Activated CD8-positive, alpha-beta memory T cell treated with anti-CD3 and anti-CD28 coated beads for 4 hours (primary cell): ENCODE measurements at regions not wholly inside any gene's neighbourhood (a gene's known extent, or its start where the extent isn't known, plus 50 kb on each side); places are given as distances from the start of the nearest gene placed in this dataset.
"Not testable (repeated sequence)": the region's sequence is repeated elsewhere in the genome, so short reads cannot be mapped to it uniquely, and the experiment has no call there.

Experiments
- DNase-seq, 2 donors: peaks; one replicate each; pipeline ENCODE4 v3.0.0-alpha.2; 2020; ENCODE audit warnings: low read depth in 2 of 2

GRCh38 chr1:101479945-101480344, 243.1 kb downstream of the S1PR1 start:
- no peak for DNase-seq

GRCh38 chr1:101482306-101482705, 245.5 kb downstream of the S1PR1 start:
- no peak for DNase-seq

GRCh38 chr1:101483982-101484688, 247.3 kb downstream of the S1PR1 start:
- DNase-seq, result no peak

- DNase-seq, result no peak
These were observed 248.0 kb downstream of the S1PR1 start for GRCh38 chr1:101484689-101485338.

DNA sequence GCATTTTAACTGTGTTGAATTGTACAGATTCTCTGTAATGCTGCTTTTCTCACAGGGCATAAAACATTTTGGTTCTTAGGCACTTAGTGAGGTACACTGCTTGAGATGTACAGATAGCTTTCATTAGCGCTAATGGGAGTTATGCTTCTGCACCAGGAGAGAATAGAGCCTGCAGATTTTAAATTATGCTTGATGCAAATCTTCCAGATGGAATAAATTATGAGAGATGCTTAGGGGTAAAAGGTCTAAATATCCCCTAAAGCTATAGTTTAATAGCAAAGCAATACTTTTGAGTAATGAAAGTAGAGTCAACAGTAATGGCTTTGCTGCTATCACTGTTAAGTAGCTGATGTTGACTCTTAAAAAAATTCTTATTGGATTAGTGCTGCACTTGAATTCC, 248.9 kb downstream of the S1PR1 start:
- DNase-seq, result no peak

DNA sequence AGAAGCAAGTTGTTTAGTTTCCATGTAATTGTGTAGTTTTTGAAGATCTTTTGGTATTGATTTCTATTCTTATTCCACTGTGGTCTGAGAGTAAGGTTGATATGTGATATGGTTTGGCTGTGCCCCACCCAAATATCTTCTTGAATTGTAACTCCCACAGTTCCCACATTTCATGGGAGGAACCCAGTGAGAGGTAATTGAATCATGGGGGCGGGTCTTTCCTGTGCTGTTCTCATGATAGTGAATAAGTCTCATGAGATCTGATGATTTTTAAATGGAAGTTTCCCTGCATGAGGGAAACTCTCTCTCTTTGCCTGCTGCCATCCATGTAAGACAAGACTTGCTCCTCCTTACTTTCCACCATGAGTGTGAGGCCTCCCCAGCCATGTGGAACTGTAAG, 255.3 kb downstream of the S1PR1 start:
- not testable (repeated sequence) for DNase-seq

DNA sequence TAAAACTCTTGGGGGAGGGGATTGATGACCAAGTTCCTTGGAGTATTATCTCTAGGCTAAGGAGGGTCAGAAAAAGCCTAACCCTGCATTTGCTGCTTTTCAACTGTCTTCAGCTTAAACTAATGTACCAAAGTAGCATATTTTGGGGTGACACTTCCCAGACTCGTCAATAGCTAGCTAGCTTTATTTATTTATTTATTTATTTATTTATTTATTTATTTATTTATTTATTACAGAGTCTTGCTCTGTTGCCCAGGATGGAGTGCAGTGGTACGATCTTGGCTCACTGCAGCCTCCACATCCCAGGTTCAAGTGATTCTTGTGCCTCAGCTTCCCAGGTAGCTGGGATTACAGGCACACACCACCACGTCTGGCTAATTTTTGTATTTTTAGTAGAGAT, 257.1 kb downstream of the S1PR1 start:
- DNase-seq, result not testable (repeated sequence)

DNA sequence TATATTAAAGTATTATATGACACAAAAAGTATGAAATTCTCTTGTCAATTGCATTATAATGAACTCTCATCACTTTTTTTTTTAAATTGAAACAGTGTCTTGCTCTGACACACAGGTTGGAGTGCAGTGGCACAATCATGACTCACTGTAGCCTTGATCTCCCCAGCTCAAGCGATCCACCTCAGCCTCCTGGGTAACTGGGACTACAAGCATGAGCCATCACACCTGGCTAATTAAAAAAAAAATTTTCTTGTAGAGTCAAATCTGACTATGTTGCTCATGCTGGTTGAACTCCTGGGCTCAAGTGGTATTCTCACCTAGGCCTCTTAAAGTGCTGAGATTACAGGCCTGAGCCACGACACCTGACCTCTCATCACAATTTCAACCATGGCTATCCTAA, 259.3 kb downstream of the S1PR1 start:
- no peak for DNase-seq

GRCh38 chr1:101497881-101498559, 261.2 kb downstream of the S1PR1 start:
- no peak for DNase-seq

- not testable (repeated sequence) for DNase-seq
These were observed 267.3 kb downstream of the S1PR1 start for GRCh38 chr1:101504106-101504505.

GRCh38 chr1:101505240-101505639, 268.4 kb downstream of the S1PR1 start:
- DNase-seq, result not testable (repeated sequence)

DNA sequence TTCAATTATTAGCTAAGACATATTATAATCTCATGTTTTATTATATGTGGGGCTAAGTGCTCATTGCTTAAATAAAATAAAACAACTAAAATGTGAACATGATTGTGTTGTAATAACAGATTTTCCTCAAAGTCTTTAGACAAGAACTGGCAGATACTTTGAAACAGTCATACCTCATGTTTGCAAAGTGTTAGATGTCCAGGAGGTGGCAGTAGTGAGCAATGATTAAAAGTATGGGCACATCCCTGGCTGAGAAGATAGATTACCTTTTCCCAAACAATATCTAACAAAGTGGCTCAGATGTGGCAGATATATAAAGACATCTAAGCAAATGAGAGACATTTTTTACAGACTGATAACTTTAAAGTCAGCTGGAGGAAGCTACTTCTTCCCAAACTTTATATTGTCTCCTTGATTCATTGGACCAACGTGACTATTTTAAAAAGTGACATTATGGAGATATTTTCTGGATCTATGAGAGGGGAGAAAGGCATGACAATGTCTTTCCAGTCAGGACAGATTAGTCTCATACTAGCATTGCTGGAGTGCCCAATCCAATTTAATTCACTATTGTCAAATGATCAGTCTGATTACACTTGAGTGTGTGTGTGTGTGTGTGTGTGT, 269.8 kb downstream of the S1PR1 start:
- no peak for DNase-seq

- DNase-seq, result no peak
These were observed 270.7 kb downstream of the S1PR1 start for GRCh38 chr1:101507547-101507971.

- no peak for DNase-seq
These were observed 272.1 kb downstream of the S1PR1 start for GRCh38 chr1:101508913-101509312.

DNA sequence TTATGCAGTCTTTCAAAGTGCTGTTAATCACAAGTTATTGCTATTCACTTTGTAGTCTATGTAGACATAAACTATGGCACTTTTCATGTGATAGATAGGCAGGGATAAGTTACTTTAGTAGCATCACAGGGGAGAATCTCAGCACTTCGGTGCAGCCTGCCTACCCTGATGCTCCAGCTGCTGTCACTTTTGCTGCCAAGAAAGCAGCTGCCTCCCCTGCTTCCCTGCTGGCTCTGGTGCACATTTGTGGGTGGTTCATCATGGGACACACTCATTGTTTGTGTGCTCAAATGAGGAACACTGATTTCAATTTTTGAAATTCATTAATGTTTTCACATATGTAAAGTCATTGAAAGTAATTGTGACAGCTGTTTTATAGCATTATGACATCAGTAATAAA, 272.6 kb downstream of the S1PR1 start:
- no peak for DNase-seq

GRCh38 chr1:101511202-101511891, 274.5 kb downstream of the S1PR1 start:
- DNase-seq, result no peak

DNA sequence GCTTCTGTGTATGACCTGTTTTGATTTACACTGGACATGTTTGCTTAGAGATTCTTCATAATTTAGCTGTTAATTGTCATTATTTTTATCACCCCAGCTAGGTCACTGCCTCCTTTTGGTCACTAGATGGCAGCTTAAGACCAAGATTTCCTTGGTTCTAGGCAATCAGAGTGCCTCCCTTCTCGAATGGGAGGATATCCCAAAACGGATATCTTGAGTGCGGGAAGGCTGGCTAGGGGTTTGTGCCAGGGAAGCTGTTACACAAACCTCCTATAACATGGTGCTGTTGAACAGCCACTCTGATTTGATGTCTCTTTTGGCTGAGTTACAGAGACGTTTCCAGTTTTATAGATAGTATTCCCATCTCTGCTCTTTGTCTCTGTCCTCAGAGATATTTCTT, 283.5 kb downstream of the S1PR1 start:
- no peak for DNase-seq

GRCh38 chr1:101522486-101522885, 285.7 kb downstream of the S1PR1 start:
- DNase-seq, result no peak

DNA sequence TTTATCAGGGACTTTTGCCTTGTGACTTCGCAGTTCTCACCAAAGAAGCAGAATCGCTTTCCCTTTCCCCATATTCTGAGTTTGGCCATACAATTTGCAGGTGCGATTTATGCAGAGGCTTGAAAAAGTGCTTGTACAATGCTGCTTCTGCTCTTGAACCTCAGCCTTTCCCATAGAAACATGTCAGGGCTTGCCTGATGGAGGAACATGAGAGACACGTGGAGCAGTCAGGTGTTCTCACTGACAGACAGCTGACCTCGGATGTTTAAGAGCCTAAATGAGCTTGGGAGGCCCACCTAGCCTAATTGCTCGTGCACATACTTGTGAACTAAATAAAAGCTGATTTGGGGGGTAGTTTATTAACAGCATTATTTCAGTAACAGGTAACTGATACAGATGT, 290.0 kb downstream of the S1PR1 start:
- no peak for DNase-seq

GRCh38 chr1:101532377-101532776, 295.6 kb downstream of the S1PR1 start:
- DNase-seq, result no peak

GRCh38 chr1:101540161-101540560, 303.3 kb downstream of the S1PR1 start:
- no peak for DNase-seq

- DNase-seq, result no peak
These were observed 310.1 kb downstream of the S1PR1 start for GRCh38 chr1:101546885-101547284.
